ENCODE measurements at regions not wholly inside any gene's neighbourhood (a gene's known extent, or its start where the extent isn't known, plus 50 kb on each side); places are given as distances from the start of the nearest gene placed in this dataset.
A peak's percentile ranks its signal among the peaks of the same experiment; 100 is the strongest.

DNA sequence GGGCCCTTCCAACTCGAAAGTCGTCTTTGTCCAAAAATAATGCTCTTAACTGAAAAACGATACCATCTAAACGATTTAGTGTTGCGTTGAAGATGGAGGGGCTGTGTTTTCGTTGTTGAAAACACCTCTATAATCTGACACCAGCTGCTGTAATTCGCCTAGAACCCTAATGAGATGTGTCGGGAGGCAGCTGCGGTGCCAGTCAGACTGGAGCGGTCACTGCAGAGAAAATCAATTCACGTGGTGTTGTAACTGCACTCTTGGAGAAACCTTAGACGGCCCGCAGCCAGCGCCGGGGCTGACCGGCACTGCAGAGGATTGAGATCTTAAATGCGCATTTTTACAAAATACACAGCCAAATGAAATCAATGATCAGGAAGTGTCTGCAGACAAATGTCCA is 339.1 kb downstream of the ZNF536 start:
- no peak overlapping the region for H3K27ac Mint-ChIP-seq
- H3K27me3 Mint-ChIP-seq, result peaks cover 16% of the 10 kb centered on the region
- no peaks in the 10 kb centered on the region for H3K9me3 Mint-ChIP-seq
- H3K36me3 Mint-ChIP-seq (ENCODE audit: low read depth), result no peaks in the 10 kb centered on the region
- DNase-seq (no peak), ATAC-seq (no peak)
- no peaks in the 10 kb centered on the region for H3K4me1 Mint-ChIP-seq
- H3K4me3 Mint-ChIP-seq, result no peak overlapping the region

DNA sequence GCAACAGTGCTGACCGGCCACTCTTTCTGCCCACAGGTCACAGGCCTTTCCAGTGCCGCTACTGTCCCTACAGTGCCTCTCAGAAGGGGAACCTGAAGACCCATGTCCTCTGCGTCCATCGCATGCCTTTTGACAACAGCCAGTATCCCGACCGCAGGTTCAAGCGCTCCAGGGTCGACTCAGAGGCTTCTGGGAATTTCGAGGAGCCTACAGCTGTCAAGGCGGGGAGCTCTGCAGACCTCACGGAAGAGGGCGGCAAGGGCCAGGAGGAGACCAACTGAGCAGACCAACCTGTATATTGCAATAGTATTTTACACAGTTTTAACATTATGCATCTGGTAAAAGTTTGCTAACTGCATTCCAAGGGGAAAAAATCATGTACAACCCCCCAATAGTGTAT is 338.5 kb downstream of the ZNF536 start:
- peaks cover 16% of the 10 kb centered on the region for H3K27me3 Mint-ChIP-seq
- ATAC-seq, result no peak
- no peaks in the 10 kb centered on the region for H3K9me3 Mint-ChIP-seq
- no peaks in the 10 kb centered on the region for H3K4me1 Mint-ChIP-seq
- DNase-seq, result no peak
- no peaks in the 10 kb centered on the region for H3K36me3 Mint-ChIP-seq (ENCODE audit: low read depth)
- H3K4me3 Mint-ChIP-seq, result no peak overlapping the region
- no peak overlapping the region for H3K27ac Mint-ChIP-seq

DNA sequence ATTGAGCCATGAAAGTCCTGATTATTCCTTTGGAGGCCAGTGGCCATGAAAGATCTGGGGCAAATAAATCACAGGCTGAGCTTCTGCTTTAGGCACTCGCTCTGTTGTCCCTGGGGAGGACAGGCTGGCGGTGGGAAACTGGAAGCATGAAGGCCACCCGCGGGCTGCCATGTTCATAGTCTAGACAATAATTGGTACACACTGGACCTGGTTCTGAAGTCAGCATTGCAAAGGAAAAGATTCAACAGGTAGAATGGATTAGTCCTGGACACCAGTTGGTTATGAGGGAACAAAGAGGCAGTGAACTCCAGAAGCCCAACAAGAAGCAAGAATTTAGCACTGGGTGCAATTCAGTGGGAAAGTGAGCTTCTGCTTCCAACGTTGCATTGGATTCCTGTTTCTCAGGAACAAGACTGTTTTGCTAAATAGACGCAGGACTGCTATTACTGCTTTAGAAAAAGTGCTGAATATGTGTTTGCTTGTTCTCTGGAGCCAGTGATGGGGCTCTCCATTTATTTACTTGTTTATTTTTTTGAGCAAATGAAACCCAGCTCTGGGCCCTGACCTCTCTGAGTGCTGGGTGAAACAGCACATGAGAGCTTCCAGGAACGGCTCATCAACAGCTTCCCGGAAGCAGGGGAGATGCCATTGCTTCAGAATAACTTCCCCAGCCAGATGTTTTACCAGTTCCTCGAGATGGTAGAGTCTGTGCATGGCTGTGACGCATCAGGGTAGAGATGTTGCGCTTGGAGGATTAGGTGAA is 336.4 kb downstream of the ZNF536 start:
- no peaks in the 10 kb centered on the region for H3K9me3 Mint-ChIP-seq
- no peak for ATAC-seq

DNA sequence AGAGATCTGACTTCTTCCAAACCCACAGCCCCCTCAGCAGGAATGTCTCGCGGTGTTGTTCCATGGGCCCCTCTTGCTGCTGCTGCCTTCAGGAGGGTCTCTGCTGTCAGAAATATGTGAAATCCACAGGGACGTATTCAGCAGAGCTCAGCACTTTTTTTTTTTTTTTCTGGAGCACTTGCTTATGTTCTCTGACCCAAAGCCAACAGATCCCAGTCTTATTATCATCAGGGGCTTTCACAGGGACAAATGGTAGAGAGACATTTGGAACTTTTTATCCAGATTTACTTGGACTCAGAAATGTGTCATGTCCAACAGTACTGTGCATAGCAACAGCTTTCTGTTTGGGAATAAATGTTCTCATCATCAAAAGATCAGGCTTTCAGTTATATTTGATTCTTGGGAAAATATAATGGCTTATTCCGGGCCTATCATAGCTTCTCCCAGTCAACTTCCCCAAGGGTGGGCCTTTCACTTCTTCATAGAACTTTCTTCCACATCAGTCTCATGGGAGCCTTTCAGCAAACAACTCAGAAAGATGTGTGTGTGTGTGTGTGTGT is 332.7 kb downstream of the ZNF536 start:
- Mint-ChIP-seq H3K4me1 (no peaks in the 10 kb centered on the region), H3K27ac (no peak overlapping the region), H3K36me3 (ENCODE audit: low read depth) (peaks cover 2% of the 10 kb centered on the region), H3K27me3 (peaks cover 14% of the 10 kb centered on the region), H3K4me3 (no peak overlapping the region), H3K9me3 (no peaks in the 10 kb centered on the region)
- DNase-seq (no peak), ATAC-seq (no peak)

More for the DNA sequence above, 336.4 kb downstream of the ZNF536 start:
- Mint-ChIP-seq H3K27ac (no peak overlapping the region), H3K4me3 (no peak overlapping the region), H3K4me1 (no peaks in the 10 kb centered on the region), H3K27me3 (peaks cover 14% of the 10 kb centered on the region), H3K36me3 (ENCODE audit: low read depth) (peaks cover 1% of the 10 kb centered on the region)
- DNase-seq, result no peak

DNA sequence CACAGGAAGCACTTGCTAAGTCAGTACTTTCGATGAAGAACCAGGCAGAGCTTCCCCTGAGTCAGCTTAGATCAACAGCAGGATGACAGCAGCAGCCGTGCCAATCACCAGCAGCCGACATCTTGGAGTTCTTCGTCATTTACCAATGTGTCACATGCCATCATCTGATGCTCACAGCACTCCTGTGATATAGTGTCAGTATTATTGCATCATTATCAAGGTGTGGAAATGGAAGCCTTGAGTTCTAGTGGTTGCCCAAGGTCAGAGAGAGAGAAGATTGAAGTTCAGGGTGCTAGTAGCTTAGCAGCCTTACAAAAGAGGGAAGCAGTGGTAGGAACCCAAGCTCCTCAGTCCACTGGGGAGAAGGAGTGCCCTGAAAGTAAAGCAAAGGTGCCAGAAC is 331.5 kb downstream of the ZNF536 start:
- H3K9me3 Mint-ChIP-seq, result no peaks in the 10 kb centered on the region
- H3K4me1 Mint-ChIP-seq, result no peaks in the 10 kb centered on the region
- H3K27ac Mint-ChIP-seq, result no peak overlapping the region
- ATAC-seq (no peak), DNase-seq (no peak)
- H3K4me3 Mint-ChIP-seq, result no peak overlapping the region
- peaks cover 2% of the 10 kb centered on the region for H3K36me3 Mint-ChIP-seq (ENCODE audit: low read depth)
- peaks cover 6% of the 10 kb centered on the region for H3K27me3 Mint-ChIP-seq

DNA sequence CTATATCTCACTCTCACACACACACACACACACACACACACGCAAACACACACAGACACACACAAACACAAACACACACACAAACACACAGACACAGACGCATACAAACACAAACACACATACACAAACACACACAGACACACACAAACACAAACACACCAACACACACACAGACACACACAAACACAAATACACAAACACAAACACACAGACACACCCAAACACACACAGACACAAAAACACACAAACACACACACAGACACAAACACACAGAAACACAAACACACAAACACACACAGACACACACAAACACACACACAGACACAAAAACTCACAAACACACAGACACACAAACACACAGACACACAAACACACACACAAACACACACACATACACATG is 329.0 kb downstream of the ZNF536 start:
- ATAC-seq (no peak), DNase-seq (no peak)
- Mint-ChIP-seq H3K9me3 (no peaks in the 10 kb centered on the region), H3K27ac (no peak overlapping the region), H3K36me3 (ENCODE audit: low read depth) (peaks cover 2% of the 10 kb centered on the region), H3K4me3 (no peak overlapping the region), H3K4me1 (no peaks in the 10 kb centered on the region), H3K27me3 (peaks cover 4% of the 10 kb centered on the region)

DNA sequence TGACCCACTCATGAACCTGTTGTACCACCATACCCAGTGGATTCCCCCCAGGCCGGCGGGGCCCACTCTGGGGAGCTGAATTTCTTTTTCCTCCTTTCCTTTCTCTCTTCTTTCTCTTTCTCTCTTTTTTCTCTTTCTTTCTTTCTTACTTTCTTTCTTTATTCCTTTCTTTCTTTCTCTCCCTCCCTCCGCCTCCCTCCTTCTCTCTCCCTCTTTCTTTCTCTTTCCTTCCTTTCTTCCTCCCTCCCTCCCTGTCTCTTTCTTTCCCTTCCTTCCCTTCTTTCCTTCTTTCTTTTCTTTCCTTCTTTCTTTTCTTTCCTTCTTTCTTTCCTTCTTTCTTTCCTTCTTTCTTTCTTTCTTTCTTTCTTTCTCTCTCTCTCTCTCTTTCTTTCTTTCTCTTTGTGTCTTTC is 327.7 kb downstream of the ZNF536 start:
- Mint-ChIP-seq H3K9me3 (no peaks in the 10 kb centered on the region), H3K4me1 (no peaks in the 10 kb centered on the region), H3K27ac (no peak overlapping the region), H3K4me3 (no peak overlapping the region), H3K36me3 (ENCODE audit: low read depth) (peaks cover 2% of the 10 kb centered on the region), H3K27me3 (peaks cover 8% of the 10 kb centered on the region)
- ATAC-seq (no peak), DNase-seq (no peak)

DNA sequence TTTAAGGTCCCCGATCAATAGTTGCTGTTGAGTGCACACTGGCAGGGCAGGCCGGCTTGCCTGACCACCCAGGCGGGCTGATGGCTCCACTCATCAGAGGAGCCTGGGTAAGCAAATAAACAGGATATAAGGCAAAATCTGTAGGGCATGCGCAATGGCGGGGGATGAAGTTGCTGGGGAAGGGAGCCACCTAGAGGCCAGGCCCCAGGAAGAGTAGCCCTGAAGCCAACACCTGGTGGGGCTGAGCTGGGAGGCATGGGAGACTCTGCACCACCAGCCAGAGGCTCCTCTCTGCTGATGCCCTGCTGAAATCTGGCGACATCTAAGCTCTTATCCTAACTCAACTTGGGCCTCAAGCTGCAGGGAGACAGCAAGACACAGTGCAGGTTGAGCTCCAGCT is 324.3 kb downstream of the ZNF536 start:
- Mint-ChIP-seq H3K27ac (no peak overlapping the region), H3K36me3 (ENCODE audit: low read depth) (no peaks in the 10 kb centered on the region), H3K4me1 (no peaks in the 10 kb centered on the region), H3K4me3 (no peak overlapping the region), H3K27me3 (peaks cover 21% of the 10 kb centered on the region), H3K9me3 (no peaks in the 10 kb centered on the region)
- ATAC-seq (no peak), DNase-seq (peak; percentile 5)

DNA sequence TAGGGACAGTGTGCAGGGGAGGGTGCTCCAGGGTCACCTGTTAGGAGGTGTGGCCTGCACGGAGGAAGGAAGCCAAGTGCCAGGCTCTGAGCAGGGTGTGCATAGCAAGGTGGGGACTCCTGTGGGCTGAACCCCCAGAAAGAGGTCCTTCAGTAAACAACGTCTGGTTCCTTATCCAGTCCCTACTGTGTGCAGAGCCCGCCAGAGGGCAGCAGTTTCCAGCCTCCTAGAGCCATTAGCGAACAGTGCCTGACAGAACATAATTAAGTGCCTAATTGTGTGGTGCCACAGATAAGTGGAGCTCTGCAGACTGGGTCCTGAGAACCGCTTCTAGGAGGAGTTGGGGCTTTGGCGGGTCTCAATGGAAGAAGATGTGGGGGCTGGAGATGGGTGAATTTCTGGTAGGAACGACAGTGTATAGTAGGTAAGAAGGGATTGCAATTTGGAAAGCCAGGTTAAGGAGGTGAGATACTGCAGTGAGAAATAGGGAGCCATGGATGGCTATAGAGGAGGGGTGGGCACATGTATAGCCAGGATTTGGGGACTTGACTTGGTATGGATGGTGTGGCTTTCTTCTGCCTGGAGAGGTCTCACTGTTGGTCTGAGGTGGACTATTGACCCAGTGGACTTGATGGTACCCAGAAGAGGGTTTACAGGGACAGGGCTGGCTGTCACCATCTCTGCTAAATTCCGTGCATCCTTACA is 323.1 kb downstream of the ZNF536 start:
- ATAC-seq (no peak), DNase-seq (no peak)
- peaks cover 32% of the 10 kb centered on the region for H3K27me3 Mint-ChIP-seq
- H3K27ac Mint-ChIP-seq, result no peak overlapping the region
- H3K36me3 Mint-ChIP-seq (ENCODE audit: low read depth), result no peaks in the 10 kb centered on the region
- no peak overlapping the region for H3K4me3 Mint-ChIP-seq
- no peaks in the 10 kb centered on the region for H3K4me1 Mint-ChIP-seq
- H3K9me3 Mint-ChIP-seq, result no peaks in the 10 kb centered on the region

DNA sequence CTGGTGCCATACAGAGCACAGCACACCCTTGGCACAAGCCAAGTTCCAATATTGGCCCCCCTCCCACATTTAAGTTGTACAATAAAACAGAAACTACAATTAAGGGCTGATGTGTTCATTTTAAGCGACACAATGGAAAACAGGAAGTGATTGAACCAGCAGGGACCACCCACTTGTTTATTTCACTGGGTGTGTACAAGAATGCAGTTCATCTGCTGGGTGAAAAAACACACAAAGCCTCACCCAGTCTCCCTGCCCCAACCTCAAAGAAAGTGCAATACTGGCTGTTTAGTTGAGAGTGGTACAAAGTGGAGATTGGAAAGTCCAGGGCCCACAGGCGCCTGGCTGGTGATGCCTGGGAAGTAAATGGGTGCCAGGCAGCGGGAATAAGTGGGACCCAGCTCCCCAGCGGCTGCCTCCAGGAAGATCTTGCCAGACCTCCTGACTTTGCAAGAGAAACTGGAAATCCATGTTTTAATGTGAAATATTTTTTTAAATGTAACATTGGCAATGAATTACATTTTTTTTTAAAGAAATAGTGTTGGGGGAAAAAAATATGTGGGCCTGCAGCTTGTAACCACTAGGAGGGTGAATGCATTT is 322.1 kb downstream of the ZNF536 start:
- ATAC-seq, result no peak
- Mint-ChIP-seq H3K36me3 (ENCODE audit: low read depth) (no peaks in the 10 kb centered on the region), H3K4me1 (no peaks in the 10 kb centered on the region), H3K9me3 (no peaks in the 10 kb centered on the region), H3K4me3 (no peak overlapping the region), H3K27ac (no peak overlapping the region), H3K27me3 (peaks cover 39% of the 10 kb centered on the region)
- no peak for DNase-seq

DNA sequence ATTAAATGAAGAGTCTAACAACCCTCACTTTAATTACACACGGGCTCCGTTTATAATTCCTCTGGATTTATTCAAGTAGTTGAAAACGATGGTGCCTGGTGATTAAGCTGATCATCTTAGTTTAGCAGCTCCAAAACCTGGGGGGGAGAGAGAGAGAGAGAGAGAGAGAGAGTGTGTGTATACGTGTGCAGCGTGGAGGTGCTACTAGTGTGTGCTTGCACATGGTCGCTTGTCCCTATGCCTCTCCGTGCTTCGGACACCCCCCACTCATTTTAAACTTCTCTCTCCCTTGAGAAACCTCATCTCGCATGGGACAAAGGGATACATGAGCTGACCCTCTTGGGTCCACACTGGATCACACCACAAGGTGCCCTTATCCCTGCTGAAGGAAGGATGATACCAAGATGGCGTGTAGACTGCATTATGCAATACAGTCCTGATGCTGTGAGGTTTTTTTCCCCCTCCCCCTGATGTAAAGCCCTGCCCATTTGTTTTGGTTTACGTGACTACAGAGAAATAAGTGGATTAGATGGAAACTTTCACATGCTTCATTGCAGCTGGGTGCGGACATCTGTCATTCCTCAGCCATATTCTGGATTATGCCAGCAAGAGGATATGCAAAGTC is 320.8 kb downstream of the ZNF536 start:
- peaks cover 41% of the 10 kb centered on the region for H3K27me3 Mint-ChIP-seq
- no peak overlapping the region for H3K4me3 Mint-ChIP-seq
- ATAC-seq, result no peak
- H3K9me3 Mint-ChIP-seq, result no peaks in the 10 kb centered on the region
- no peak overlapping the region for H3K27ac Mint-ChIP-seq
- no peaks in the 10 kb centered on the region for H3K36me3 Mint-ChIP-seq (ENCODE audit: low read depth)
- no peak for DNase-seq
- no peaks in the 10 kb centered on the region for H3K4me1 Mint-ChIP-seq

DNA sequence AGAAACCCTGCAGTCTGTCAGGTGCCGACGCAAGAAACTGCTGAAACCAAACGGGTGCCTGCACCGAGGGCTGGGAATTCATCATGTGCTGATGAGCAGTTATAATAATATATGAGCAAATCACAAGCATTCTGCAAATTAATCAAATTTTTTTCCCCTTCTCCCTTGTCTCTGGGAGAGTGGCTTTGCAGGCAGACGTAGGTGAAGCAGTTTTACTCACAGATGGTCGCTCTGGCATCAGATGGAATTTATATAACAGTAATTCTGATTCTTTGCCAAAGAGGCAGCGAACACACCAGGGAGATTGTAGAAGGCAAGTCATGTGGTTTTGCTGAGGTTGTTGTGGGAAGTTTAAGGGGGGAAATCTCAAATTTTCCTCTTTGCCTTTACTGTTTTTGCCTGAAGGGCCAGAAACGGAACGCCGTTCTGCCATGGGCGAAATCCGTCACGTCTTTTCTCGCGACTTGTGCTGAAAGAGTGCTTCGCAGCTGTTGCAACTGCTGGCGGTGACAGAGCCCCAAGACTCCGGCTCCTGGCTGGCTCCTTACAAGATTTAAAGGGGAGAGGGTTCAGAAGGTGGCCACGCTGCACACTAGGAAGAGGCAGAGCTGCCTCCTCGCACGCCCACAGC is 320.1 kb downstream of the ZNF536 start:
- ATAC-seq (no peak), DNase-seq (no peak)
- Mint-ChIP-seq H3K9me3 (no peaks in the 10 kb centered on the region), H3K36me3 (ENCODE audit: low read depth) (no peaks in the 10 kb centered on the region), H3K4me3 (no peak overlapping the region), H3K27me3 (peaks cover 43% of the 10 kb centered on the region), H3K27ac (no peak overlapping the region), H3K4me1 (no peaks in the 10 kb centered on the region)

DNA sequence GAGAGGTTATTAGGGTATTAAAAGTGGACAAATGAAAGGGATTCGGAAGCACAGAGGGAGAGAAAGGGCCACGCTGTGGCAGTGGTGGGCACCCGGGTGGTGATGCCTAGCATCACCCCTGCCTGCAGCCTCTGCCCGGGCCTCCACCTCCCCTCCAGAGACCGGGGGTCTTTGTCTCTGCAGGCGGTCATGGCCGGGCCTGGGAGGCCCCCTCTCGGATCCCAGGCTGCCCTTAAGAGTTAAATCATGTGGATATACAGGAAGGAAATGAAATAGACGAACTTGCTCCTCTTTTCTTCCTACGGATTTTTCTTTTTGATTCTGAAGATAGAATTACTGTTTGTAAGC is 319.6 kb downstream of the ZNF536 start:
- H3K27me3 Mint-ChIP-seq, result peaks cover 47% of the 10 kb centered on the region
- H3K4me3 Mint-ChIP-seq, result no peak overlapping the region
- no peaks in the 10 kb centered on the region for H3K36me3 Mint-ChIP-seq (ENCODE audit: low read depth)
- no peaks in the 10 kb centered on the region for H3K4me1 Mint-ChIP-seq
- no peak for DNase-seq
- ATAC-seq, result no peak
- H3K27ac Mint-ChIP-seq, result no peak overlapping the region
- no peaks in the 10 kb centered on the region for H3K9me3 Mint-ChIP-seq
